Astrocyte (in vitro differentiated cells and primary cell): ENCODE measurements at regions not wholly inside any gene's neighbourhood (a gene's known extent, or its start where the extent isn't known, plus 50 kb on each side); places are given as distances from the start of the nearest gene placed in this dataset.

Source experiments
- DNase-seq: peaks from one replicate; pipeline ENCODE4 v3.0.0-alpha.2; 2010; ENCODE audit warnings: low read depth
- FAIRE-seq: peaks from 2 replicates; lab custom pipeline; 2011; peaks lifted over from hg19 to GRCh38; lab: Jason Lieb, UNC
- H2AFZ ChIP-seq: 2 replicates; pipeline ENCODE4 v1.6.0; 2012; ENCODE audit warnings: low read depth, low read length, inconsistent platforms
- H3K27ac ChIP-seq: 2 replicates; pipeline ENCODE4 v1.5.1; 2011; ENCODE audit warnings: low read depth, low read length, inconsistent platforms
- H3K27me3 ChIP-seq: 2 replicates; pipeline ENCODE4 v1.6.0; 2011; ENCODE audit warnings: low read length, inconsistent platforms; ENCODE audit not compliant: insufficient read depth
- H3K36me3 ChIP-seq: 2 replicates; pipeline ENCODE4 v1.5.1; 2011; ENCODE audit warnings: low read length, inconsistent platforms; ENCODE audit not compliant: insufficient read depth
- H3K4me1 ChIP-seq: 2 replicates; pipeline ENCODE4 v1.5.1; 2011; ENCODE audit warnings: low read length, inconsistent platforms; ENCODE audit not compliant: insufficient read depth
- H3K4me2 ChIP-seq: 2 replicates; pipeline ENCODE4 v1.6.0; 2012; ENCODE audit warnings: low read length, inconsistent platforms
- H3K4me3 ChIP-seq: 2 replicates; pipeline ENCODE4 v1.5.1; 2011; ENCODE audit warnings: low read depth, mild to moderate bottlenecking, low read length, inconsistent platforms; ENCODE audit not compliant: insufficient read depth
- H3K79me2 ChIP-seq: 2 replicates; pipeline ENCODE4 v1.6.0; 2012; ENCODE audit warnings: mild to moderate bottlenecking, low read length, inconsistent platforms; ENCODE audit not compliant: insufficient read depth
- H3K9ac ChIP-seq: 2 replicates; pipeline ENCODE4 v1.6.0; 2012; ENCODE audit warnings: mild to moderate bottlenecking, low read length, inconsistent platforms
- H3K9me3 ChIP-seq: 2 replicates; pipeline ENCODE4 v1.5.1; 2012; ENCODE audit warnings: low read depth, mild to moderate bottlenecking, low read length, inconsistent platforms; ENCODE audit not compliant: insufficient read depth
- H4K20me1 ChIP-seq: 2 replicates; pipeline ENCODE4 v1.6.0; 2012; ENCODE audit warnings: low read length, inconsistent platforms; ENCODE audit not compliant: insufficient read depth
- H3K27ac Mint-ChIP-seq: one replicate; pipeline ENCODE4 v1.8.0; 2021; ENCODE audit warnings: mild to moderate bottlenecking, mixed read lengths; ENCODE audit not compliant: unreplicated experiment
- H3K27me3 Mint-ChIP-seq: one replicate; pipeline ENCODE4 v1.8.0; 2021; ENCODE audit warnings: low read depth, mixed read lengths; ENCODE audit not compliant: unreplicated experiment
- H3K36me3 Mint-ChIP-seq: one replicate; pipeline ENCODE4 v1.8.0; 2021; ENCODE audit warnings: low read depth, mixed read lengths; ENCODE audit not compliant: unreplicated experiment
- H3K4me1 Mint-ChIP-seq: one replicate; pipeline ENCODE4 v1.8.0; 2021; ENCODE audit warnings: low read depth, mixed read lengths; ENCODE audit not compliant: unreplicated experiment
- H3K4me3 Mint-ChIP-seq: one replicate; pipeline ENCODE4 v1.8.0; 2021; ENCODE audit warnings: mild to moderate bottlenecking, moderate library complexity, mixed read lengths; ENCODE audit not compliant: unreplicated experiment
- H3K9me3 Mint-ChIP-seq: one replicate; pipeline ENCODE4 v1.8.0; 2021; ENCODE audit warnings: mild to moderate bottlenecking, mixed read lengths; ENCODE audit not compliant: unreplicated experiment
- CTCF ChIP-seq: IDR thresholded peaks from 2 replicates; pipeline ENCODE4 v1.5.1; 2011; ENCODE audit warnings: low read depth, mild to moderate bottlenecking, inconsistent platforms, low read length, moderate library complexity; ENCODE audit not compliant: insufficient read depth
- EZH2 ChIP-seq: IDR thresholded peaks from 2 replicates; pipeline ENCODE4 v1.6.1; 2012; ENCODE audit warnings: mild to moderate bottlenecking, low read length, inconsistent platforms; ENCODE audit not compliant: insufficient read depth

- no peaks in the 10 kb centered on the region for H3K36me3 Mint-ChIP-seq
- H3K36me3 ChIP-seq: no peaks in the 10 kb centered on the region
- no peaks in the 10 kb centered on the region for H4K20me1 ChIP-seq
- no peak for TF ChIP-seq CTCF
- no peak for TF ChIP-seq EZH2
- H3K4me3 ChIP-seq: no peak overlapping the region
- no peak overlapping the region for H3K4me2 ChIP-seq
- H3K9me3 ChIP-seq: no peaks in the 10 kb centered on the region
- no peaks in the 10 kb centered on the region for H3K79me2 ChIP-seq
- no peak overlapping the region for H3K27ac ChIP-seq
- H3K27ac Mint-ChIP-seq: no peak overlapping the region
- H3K27me3 Mint-ChIP-seq: no peaks in the 10 kb centered on the region
- no peak for DNase-seq
- H3K9ac ChIP-seq: no peak overlapping the region
- H3K4me3 Mint-ChIP-seq: no peak overlapping the region
- H3K4me1 ChIP-seq: peaks cover 7% of the 10 kb centered on the region
- FAIRE-seq: no peak
- no peaks in the 10 kb centered on the region for H3K9me3 Mint-ChIP-seq
- H2AFZ ChIP-seq: no peak overlapping the region
- no peaks in the 10 kb centered on the region for H3K27me3 ChIP-seq
- peaks cover 6% of the 10 kb centered on the region for H3K4me1 Mint-ChIP-seq
These were observed 2049.7 kb downstream of the ARAP2 start for GRCh38 chr4:34194585-34194984.

DNA sequence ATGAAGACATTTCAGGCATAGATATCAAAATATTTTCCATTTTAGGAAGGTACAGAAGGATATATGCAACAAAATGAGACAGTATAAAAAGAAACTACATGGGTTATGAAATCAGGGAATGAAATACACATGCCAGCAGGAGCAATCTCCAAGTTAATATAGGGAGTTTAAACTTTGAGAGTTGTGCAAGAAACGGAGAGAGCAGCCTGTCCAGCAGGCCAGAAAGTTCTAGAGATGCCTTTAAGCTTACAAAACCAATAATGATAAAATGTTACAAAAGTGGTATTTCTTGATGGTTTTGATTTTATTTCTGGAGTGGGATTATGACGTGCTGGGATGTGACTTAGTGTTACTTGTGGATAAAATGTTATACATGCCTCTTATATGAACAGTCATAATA is 2047.9 kb downstream of the ARAP2 start:
- no peak overlapping the region for H3K9ac ChIP-seq
- no peak overlapping the region for H3K27ac Mint-ChIP-seq
- FAIRE-seq: no peak

More for the DNA sequence above, 2047.9 kb downstream of the ARAP2 start:
- Histone ChIP-seq H3K27me3 (no peaks in the 10 kb centered on the region), H3K4me1 (peaks cover 7% of the 10 kb centered on the region), H3K27ac (no peak overlapping the region), H3K4me3 (no peak overlapping the region), H3K4me2 (no peak overlapping the region), H3K79me2 (no peaks in the 10 kb centered on the region), H2AFZ (no peak overlapping the region), H4K20me1 (no peaks in the 10 kb centered on the region), H3K36me3 (no peaks in the 10 kb centered on the region), H3K9me3 (no peaks in the 10 kb centered on the region)
- no peak for DNase-seq
- no peak for TF ChIP-seq CTCF
- TF ChIP-seq EZH2: no peak
- Mint-ChIP-seq H3K4me1 (peaks cover 6% of the 10 kb centered on the region), H3K27me3 (no peaks in the 10 kb centered on the region), H3K4me3 (no peak overlapping the region), H3K9me3 (peaks cover 2% of the 10 kb centered on the region), H3K36me3 (no peaks in the 10 kb centered on the region)
